NCI-H510A treated with DMSO at 0.1 percent for 48 hours (cell line): ENCODE measurements at regions not wholly inside any gene's neighbourhood (a gene's known extent, or its start where the extent isn't known, plus 50 kb on each side); places are given as distances from the start of the nearest gene placed in this dataset.

ENCODE experiments used
- DNase-seq: peaks from one replicate; lab custom pipeline; 2025; lab: John Stamatoyannopoulos, UW

DNA sequence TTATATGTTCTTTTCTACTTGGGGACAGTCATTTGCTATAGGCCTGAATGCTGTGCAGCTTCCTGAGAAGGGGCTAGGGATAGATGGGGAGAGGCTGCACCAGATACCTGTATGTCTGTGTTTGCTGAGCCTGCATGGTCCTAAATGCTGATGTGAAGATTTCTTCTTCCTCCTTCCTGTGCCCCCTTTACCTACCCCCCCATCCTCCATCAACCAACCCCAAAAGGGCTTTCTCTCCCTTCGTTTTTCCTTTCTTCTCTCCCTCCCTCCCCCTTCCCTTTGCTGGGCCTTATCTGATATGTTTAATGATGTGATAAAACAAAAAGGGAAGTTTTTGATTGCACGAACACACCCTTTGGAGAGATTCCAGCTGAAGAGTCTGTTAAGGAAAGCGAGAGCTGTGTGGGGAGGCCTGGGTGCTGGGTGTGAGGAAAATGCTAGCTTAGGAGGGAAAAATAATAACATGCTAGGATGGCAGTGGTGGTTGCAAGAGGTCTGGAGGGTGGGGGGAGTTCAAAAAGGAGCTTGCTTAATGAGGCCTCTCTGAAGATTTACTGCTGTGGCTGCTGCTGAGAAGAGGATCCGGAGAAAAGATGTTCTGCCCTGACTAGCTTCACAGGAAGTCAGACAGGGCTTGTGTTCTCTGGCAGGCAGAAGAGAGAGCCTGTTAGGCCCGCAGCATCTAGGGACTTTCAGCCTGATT is 101.8 kb downstream of the SAMD9 start:
- no peak for DNase-seq

DNA sequence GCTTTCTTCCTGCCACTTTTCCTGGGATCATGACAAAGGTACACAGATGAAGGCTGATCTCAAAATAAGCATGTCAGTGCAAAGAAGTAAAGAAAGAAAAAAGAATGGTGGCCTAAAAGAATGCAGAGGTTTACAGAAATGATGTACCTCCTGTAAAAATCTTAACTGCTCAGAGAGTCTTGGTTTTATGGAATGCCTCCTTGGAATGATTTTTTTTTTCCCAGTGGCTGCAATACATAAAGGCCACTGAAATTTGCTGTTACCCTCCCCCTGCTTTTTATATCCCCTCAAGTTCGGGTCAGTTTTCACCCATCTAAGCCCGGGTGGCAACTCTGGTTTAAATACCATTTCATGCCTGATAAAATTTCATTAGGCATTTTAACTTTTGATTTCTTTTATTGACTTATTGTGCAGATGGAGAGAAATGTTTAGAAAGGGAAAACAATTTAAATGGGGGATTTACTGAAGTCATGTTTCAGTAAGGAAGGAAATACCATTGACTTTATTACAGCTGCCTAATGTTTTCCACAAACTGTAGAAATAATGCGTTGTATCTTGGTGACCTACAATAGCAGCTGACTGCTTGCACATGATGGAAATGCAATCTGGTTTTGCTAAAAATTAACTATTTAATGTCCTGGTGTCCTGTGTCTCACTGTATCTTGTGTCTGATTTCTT is 102.5 kb downstream of the SAMD9 start:
- DNase-seq, result no peak

DNA sequence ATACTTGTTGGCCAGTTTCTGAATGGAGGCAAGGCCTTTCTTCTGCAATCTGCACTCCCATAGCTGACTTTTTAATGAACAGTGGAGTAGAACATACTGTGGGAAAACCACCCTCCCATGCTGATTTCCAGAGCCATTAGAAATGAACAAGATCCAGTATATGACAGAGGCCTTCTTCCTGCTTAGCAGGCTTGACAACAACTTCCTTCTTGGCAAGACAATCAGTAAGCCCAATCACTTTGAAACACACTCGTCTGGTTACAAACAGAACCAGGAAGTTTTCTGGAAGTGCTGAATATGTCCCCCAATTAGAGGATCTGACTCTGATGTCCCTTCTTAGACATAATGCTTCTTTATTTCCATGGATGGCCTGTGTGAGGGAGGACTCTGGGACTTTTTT is 103.4 kb downstream of the SAMD9 start:
- DNase-seq, result no peak

DNA sequence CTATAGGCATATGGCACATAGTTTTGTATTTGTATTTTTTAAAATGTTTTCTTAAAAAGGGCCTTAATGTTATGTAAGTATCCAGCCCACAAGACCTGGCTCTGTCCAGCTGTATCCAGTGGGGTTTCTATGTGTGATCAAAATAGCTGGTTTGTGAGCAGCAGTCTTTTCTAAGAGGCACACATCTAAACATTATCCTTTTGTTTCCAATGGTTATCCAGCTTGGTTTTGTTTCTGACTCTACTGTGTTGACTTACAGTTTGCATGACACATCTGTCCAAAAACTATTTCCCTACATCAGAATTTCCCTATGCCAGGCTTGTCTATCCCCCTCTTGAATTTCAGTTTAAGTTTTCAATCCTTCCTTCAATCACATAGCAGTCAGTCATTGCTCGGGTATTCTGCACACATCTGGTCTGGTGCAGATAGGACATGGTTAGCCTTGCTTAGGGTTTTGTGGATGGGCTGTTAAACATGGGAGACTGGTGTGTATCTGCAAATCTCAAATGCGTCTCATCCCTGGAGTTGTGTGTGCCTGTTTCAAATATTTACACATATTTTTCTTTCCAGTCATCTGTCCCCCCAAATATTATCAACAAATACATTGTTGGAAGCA is 104.2 kb downstream of the SAMD9 start:
- no peak for DNase-seq

DNA sequence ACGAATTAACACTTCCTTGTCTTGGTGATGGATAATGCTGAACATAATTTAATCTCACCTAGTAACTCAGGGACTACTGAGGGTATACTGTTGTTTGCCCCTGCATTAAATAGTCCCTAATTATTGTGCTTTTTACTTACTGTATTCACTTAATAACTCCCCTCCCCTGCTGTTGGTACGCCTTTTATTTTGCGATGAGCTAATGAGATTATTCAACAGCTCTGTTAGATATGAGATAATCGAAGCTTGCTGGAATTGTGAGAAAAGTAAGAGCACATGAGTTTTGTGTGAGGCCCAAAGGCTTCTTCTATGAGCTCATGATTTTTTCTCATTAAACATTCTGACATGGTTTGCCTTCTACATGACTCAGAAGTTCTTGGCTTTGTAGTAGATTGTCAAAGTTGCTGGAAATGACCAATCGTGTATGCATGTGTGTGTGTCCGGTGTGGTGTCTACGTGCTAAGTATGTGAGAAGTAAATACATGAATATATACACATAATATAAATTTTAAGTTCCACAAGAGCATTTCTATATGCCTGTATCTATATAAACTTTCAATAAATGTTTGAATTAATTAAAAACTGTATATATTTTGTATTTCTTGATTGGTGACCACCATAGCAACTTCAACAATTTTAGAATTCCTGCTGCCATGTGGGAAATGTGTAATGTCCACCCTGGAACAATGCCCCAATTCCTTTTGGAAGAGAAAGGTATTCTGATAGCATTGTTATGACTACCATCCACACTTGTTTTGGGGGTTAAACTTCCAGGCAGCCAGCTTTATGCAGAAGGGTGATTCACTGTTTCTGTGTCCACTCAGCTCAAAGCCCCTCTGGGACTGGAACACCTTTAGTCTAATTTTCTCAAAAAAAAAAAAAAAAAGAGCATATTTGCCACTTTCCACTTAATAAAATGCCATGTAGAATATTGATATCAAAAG is 106.2 kb downstream of the SAMD9 start:
- DNase-seq, result no peak

DNA sequence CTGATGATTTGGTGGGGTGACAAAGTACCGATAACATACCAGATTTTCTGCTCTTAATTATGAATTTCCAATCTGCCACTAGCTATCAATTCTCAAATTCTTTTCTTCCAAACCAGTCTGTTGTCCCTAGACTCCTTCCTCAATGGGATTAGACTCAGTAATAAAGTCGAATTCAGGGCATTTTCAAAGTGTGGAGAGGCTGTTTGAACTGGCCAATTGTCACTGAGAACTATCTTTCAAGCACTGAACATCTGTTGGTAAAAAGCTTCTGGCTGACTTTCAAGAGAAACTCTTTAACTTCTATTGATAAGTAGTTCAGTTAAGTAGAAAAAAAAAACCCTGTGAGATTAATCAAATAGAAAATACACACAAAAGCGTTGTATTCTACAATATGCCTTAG is 108.9 kb downstream of the SAMD9 start:
- no peak for DNase-seq

DNA sequence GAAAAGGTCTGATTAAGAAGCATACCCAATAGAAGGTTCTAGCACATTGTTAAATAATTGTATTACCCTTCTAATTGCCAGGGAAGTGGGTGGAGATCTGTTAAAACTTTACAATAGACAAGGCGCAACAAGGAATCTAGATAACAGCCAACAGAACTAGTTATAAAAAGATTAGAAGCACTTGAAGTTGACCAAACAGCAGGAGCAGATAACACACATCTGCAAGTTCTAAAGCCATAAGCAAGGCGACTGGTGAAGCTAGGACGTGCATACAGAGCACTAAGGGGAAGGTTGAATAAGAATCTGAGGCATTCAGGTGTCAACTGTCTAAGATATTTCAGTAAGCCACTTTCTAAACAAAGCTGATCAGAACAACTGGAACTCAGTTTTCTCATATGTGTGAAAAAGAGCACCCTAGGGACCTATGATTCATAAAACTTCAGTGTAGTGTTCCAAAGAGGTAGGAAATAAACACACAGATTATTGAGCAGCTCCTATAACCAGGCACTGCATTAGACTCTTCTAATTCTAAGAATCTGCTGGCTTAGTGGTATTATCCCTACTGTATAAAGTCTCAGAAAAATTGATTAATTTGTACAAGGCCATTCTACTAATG is 111.2 kb downstream of the SAMD9 start:
- DNase-seq, result no peak

DNA sequence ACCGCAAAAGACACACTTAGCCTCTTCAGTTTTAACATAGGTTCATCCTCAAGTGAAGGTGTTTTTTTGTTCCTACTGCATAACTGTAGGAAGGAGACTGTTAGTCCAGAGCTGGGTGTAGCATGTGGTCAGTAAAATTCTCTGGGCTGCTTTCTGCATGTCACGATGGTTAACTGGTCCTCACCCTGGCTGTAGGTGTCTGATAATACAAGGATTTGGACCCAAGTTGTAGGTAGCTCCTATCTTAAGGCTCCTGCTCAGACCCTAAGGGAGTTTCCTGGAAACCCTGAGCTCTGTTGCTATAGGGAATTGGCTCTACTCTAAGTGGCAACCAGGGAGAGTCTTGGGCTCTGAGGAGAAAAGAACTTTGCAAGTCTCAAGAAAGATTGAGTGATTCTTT is 112.9 kb downstream of the SAMD9 start:
- no peak for DNase-seq

DNA sequence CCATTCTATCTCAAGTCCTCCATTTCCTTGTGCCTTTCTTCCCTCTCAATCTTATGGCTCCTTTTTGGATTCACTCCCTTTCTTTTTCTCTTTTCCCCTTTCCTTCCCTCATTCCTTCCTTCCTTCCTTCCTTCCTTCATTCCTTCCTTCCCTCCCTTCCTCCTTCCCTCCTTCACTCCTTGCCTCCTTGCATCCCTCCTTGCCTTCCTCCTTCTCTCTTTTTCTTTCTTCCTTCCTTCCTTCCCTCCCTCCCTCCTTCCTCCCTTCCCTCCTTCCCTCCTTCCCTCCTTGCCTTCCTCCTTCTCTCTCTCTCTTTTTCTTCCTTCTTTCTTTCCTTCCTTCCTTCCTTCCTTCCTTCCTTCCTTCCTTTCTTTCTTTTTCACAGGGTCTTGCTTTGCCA is 120.1 kb downstream of the SAMD9 start:
- no peak for DNase-seq

DNA sequence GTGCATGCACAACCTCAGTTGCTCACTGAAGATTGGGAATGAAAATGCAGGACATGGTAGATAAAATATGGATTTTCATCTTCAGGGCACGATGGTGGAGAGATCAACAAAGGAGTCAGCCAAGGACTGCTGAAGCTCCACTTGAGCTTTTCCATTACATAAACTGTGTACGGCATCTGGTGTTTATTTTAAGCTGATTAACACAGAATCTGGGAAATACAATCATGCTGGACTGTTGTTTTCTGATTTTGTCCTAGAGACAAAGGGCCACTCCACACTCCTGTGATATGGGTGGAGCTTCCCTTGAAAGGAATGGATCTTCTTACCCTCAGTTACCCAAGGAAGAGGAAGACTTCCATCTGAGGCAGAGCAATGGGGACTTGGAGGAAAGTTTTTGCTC is 120.6 kb downstream of the SAMD9 start:
- DNase-seq, result no peak

DNA sequence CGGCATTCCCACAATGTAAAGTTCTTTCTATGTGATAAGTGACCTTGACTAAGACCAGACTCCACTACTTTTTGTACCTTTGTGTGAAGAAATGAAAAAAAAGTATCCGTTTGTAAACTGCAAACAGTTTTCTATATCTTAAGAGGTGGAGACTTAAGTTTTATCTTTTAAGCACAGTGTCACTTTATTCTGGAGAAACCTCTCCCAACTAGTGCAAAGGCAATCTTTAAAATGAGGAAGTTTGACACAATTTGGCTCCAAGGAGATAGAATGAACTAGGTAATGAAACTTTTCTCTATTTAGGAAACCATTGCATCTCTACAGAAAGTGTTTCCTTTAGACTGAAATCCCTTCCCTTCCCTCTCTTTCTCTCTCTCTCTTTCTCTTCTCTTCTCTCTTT is 122.9 kb downstream of the SAMD9 start:
- DNase-seq, result no peak

DNA sequence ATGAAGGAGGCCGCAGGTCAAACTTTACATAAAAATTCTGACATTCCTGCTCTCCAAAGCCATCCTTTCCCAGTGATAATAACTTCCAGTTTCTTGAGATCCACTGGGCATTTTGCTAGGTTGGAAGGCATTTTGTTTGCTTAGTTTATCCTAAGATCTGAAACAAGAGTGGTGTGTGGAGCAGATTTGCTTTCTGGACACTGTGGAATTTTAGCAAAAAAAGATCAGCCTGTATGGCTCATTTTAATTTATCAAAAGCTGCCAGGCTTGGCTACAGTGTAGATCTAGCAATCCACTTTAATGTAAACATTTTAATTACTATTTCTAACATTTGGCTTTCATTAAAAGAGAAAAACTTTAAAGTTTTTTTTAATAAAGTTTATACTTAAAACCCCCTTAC is 124.8 kb downstream of the SAMD9 start:
- no peak for DNase-seq

DNA sequence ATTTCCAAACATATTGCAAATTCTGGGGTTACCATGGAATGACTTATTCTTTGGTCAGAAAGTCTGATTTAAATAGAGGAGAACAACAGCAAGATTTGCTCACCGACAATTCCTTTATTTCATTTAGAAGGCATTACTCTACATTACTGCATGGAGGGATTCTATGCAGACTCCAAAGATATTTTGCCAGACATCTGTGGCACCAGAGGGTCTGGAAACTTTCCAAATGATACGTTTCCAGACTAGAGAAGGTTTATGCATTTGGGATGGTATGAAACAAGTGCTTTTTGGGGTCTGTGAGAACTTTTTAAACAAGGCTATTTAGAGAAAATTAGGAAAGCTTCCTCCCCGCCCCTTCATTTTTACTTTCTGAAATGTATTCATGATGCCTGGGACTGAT is 125.3 kb downstream of the SAMD9 start:
- DNase-seq, result no peak

DNA sequence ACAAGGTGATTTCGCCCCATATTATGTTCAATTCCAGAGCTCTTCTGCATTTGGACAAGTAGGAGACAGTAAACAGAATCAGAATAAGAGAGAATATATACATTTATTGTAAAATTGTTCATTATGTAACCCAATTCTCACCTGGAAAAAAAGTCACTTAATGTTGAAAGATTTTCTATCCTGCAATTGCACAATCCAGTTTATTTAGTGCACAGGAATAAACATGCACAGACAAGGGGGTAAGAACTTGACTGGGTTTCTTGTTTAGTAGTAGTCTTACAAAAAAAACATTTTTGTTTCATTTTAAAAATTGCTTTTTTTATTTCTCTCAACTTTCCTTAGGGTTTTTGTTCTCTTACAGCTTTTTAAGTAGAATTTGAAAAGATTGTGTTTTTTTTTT is 126.6 kb downstream of the SAMD9 start:
- DNase-seq, result no peak

DNA sequence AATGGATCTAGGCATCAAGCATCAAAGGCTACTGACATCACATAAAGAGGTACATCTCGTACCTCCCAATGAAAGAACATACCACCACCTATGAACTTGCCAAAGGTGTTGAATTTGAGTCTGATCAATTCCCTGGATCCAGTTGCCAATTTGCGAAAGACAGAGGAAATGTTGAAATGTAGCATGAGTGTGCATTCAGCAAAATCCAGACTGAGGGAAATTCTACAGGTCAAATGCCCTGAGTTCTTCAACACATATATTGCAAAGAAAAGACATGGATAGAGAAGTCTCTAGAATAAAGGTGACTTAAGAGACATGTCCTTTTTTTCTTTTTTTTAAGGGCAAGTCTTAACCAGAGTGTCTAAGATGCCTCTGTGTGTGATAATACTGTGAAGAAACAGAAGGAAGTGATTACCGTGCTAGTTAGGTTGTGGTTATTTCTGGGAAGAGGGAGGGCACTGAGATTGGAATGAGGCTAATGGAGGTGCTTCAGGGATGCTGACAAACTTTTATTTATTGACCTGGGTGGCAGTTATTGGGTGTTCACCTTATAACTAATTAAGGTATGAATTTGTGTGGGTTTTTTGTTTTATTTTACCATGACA is 128.7 kb downstream of the SAMD9 start:
- DNase-seq, result no peak

DNA sequence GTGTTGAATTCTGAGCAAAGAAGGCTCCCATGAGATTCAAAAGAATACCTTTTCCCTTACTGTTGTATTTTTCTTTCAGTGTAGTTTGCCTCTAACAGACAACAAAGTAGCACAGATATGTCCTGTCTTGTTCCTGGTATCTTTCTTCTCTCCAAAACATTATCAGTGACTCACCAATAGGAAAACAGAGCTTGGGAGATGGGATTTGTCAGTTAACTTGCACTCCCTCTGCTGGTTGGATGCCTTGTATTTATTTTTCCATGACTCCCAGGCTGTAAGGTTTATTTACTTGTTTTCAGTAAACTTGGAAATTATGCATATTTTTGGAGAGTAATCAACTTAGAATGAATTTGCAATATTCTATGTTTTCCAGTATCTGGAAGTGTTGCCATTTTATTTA is 129.7 kb downstream of the SAMD9 start:
- no peak for DNase-seq

DNA sequence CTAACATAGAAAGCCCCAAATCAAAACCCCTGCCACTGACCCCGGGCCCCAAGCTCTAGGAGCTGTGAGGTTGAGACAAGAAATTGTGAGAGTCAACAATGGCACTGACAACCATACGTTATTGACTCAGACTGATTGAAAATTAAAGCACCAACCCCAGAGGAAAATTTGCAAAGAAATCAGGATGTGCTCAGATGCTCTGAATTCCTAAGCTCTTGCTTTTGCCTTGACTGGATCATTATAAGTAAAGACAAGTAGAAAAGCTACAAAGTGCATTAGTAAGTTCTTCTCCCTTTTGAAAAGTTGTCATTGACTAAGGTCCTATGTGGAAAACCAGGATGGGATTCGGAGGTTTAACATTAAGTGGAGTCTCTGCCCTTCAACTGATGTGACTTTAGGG is 130.2 kb downstream of the SAMD9 start:
- no peak for DNase-seq

DNA sequence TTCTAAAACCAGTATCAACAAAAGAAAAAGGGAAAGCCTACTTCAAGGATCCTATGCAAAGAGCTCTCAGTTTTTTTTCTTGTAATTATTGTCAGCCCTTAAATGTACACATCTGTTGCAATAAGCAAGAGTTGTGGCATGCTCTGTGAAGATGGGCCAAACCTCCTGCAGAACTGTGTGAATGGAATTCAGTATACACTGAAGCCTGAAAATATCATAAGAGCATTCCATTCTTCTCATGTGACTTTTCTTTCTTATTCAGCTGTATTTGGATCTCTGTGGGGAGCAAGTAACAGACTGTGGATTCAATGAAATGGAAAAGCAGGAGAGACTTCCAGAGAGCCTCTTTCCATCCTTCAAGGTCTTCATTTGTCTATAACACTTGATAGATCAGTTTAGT is 130.7 kb downstream of the SAMD9 start:
- DNase-seq, result no peak

DNA sequence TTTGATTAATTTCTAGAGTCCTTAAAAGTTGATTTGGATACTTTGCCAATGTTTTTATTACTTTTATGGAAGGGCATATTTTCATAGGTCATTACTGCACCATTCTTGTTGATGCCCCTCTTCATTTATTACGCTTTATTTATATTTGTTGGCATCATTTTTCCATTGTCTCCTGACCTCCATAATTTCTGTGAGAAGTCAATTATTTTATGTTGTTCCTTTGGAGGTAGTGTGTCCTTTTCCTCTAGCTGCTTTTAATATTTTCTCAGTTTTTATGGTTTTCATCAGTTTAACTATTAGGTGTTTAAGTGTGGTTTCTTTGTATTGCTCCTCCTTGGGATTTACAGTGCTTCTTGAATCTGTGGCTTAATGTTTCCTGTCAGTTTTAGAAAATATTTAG is 134.9 kb downstream of the SAMD9 start:
- no peak for DNase-seq

DNA sequence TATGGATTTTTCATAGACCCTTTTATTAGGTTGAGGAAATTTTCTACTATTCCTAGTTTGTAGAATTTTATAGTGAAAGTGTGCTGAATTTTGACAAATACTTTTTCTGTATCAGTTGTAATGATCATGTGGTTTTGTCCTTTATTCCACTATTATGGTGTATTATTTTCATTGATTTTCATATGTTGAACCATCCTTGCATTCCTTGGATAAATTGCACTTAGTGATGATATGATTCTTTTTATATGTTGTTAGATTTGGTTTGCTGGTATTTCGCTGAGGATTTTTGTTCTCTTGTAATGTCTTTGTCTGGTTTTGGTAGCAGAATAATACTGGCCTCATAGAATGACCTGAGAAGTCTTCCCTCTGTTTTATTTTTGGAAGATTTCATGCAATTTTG is 140.6 kb upstream of the CDK6 start:
- no peak for DNase-seq

DNA sequence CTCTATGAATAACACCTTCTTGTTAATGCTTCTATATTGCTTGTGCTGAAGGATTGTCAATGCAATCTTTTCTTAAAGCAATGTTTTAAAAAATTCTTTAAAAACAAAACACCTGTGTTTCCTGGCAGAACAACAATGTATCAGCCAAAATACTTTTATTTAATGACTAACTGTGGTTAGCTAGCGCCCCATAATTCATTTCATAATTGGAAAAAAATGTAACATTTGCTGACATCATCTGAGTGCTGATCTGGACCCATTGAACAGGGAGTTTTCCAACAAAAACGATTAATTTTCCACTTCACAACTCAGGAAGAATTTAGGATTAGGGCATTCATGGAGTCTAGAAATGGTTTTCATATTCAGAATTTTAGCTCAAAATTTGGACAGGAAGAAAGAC is 137.6 kb upstream of the CDK6 start:
- no peak for DNase-seq

DNA sequence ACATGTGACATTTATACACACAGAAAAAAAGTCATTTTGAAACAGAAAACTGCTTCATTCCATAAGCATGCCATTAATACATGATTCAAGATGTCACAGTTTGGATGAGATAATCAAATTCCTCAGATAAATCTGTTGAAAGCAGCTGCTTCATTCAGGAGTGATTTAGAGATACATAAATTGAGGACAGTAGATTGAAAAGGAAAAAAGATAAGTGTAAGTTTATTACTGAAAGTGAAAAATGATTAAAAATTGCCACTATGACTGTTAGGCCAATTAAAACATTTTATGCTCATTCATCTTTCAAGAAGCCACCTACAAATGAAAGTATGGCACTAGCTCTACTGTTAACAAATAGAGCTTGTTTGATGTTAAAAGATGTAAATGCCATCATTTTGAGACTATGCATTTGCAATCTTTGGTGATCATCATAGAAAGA is 136.9 kb upstream of the CDK6 start:
- DNase-seq, result no peak
